A549 (cell line): ENCODE measurements at regions not wholly inside any gene's neighbourhood (a gene's known extent, or its start where the extent isn't known, plus 50 kb on each side); places are given as distances from the start of the nearest gene placed in this dataset.

Experiments used
- BHLHE40 ChIP-seq: IDR thresholded peaks from 2 replicates; pipeline ENCODE4 v1.6.1; 2012; ENCODE audit warnings: low read depth, low read length, inconsistent platforms
- POLR2A ChIP-seq: IDR thresholded peaks from 2 replicates; pipeline ENCODE4 v1.6.1; 2012; ENCODE audit warnings: mild to moderate bottlenecking, low read length
- TF ChIP-seq, protein P1 (sequence below): fragments of >200 bp; sonication (Bioruptor Twin); formaldehyde crosslinking; IDR thresholded peaks from 3 replicates; pipeline ENCODE4 v1.5.1; 2016

DNA sequence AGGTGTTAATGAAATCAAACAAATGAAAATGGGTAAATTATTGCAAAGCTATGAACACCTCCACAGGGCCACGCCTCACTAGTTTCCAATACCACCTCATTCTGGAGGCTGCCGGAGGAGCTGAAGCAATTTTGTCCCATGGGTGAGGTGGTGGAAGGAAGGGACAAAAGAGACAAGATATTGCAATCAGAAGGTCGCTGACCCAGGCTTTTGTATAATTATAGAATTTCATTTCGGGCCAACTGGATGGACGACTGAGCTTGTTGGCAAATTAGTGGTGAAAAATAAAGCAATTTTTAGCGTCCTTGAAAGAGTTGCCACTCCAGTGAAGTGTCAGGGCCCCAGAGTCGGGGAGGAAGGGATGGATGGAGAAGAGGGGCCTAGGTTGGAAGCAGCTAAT lies 147.9 kb downstream of the CYLD start:
- TF ChIP-seq POLR2A, result no peak
- no peak for TF ChIP-seq BHLHE40
- TF ChIP-seq, protein P1, sequence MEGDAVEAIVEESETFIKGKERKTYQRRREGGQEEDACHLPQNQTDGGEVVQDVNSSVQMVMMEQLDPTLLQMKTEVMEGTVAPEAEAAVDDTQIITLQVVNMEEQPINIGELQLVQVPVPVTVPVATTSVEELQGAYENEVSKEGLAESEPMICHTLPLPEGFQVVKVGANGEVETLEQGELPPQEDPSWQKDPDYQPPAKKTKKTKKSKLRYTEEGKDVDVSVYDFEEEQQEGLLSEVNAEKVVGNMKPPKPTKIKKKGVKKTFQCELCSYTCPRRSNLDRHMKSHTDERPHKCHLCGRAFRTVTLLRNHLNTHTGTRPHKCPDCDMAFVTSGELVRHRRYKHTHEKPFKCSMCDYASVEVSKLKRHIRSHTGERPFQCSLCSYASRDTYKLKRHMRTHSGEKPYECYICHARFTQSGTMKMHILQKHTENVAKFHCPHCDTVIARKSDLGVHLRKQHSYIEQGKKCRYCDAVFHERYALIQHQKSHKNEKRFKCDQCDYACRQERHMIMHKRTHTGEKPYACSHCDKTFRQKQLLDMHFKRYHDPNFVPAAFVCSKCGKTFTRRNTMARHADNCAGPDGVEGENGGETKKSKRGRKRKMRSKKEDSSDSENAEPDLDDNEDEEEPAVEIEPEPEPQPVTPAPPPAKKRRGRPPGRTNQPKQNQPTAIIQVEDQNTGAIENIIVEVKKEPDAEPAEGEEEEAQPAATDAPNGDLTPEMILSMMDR, result no peak
